DOHH2 (cell line): ENCODE measurements at regions not wholly inside any gene's neighbourhood (a gene's known extent, or its start where the extent isn't known, plus 50 kb on each side); places are given as distances from the start of the nearest gene placed in this dataset.

Experiments
- EZH2phosphoT487 ChIP-seq: fragments of 200-600 bp; sonication (generic); IDR thresholded peaks from 2 replicates; pipeline ENCODE4 v1.6.1; 2017; ENCODE audit warnings: borderline replicate concordance, mild to moderate bottlenecking, antibody characterized with exemption, low read length, moderate library complexity, mixed read lengths
- TF ChIP-seq, protein P1 (sequence below): fragments of 200-600 bp; sonication (generic); IDR thresholded peaks from one replicate; pipeline ENCODE4 v1.5.1; 2014; ENCODE audit warnings: antibody characterized with exemption, mild to moderate bottlenecking, low read depth, low read length; ENCODE audit not compliant: poor library complexity, severe bottlenecking

GRCh38 chr7:142434666-142435167 lies 176.9 kb upstream of the PRSS58 start:
- TF ChIP-seq, protein P1, sequence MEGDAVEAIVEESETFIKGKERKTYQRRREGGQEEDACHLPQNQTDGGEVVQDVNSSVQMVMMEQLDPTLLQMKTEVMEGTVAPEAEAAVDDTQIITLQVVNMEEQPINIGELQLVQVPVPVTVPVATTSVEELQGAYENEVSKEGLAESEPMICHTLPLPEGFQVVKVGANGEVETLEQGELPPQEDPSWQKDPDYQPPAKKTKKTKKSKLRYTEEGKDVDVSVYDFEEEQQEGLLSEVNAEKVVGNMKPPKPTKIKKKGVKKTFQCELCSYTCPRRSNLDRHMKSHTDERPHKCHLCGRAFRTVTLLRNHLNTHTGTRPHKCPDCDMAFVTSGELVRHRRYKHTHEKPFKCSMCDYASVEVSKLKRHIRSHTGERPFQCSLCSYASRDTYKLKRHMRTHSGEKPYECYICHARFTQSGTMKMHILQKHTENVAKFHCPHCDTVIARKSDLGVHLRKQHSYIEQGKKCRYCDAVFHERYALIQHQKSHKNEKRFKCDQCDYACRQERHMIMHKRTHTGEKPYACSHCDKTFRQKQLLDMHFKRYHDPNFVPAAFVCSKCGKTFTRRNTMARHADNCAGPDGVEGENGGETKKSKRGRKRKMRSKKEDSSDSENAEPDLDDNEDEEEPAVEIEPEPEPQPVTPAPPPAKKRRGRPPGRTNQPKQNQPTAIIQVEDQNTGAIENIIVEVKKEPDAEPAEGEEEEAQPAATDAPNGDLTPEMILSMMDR: no peak
- no peak for TF ChIP-seq EZH2phosphoT487
